Endothelial cell (in vitro differentiated cells): ENCODE measurements at regions not wholly inside any gene's neighbourhood (a gene's known extent, or its start where the extent isn't known, plus 50 kb on each side); places are given as distances from the start of the nearest gene placed in this dataset.

Source experiments
- DNase-seq: peaks from one replicate; pipeline ENCODE4 v3.0.0; 2021; ENCODE audit warnings: low spot score
- H3K27ac Mint-ChIP-seq: one replicate; pipeline ENCODE4 v1.8.0; 2021; ENCODE audit warnings: mixed read lengths, inconsistent platforms; ENCODE audit not compliant: unreplicated experiment
- H3K27me3 Mint-ChIP-seq: one replicate; pipeline ENCODE4 v1.8.0; 2021; ENCODE audit warnings: mild to moderate bottlenecking, moderate library complexity, mixed read lengths, inconsistent platforms; ENCODE audit not compliant: unreplicated experiment
- H3K36me3 Mint-ChIP-seq: one replicate; pipeline ENCODE4 v1.8.0; 2021; ENCODE audit warnings: mild to moderate bottlenecking, low read depth, mixed read lengths, inconsistent platforms; ENCODE audit not compliant: unreplicated experiment
- H3K4me1 Mint-ChIP-seq: one replicate; pipeline ENCODE4 v1.8.0; 2021; ENCODE audit warnings: mild to moderate bottlenecking, mixed read lengths, inconsistent platforms; ENCODE audit not compliant: unreplicated experiment
- H3K4me3 Mint-ChIP-seq: one replicate; pipeline ENCODE4 v1.8.0; 2021; ENCODE audit warnings: mild to moderate bottlenecking, mixed read lengths, inconsistent platforms; ENCODE audit not compliant: unreplicated experiment
- H3K9me3 Mint-ChIP-seq: one replicate; pipeline ENCODE4 v1.8.0; 2021; ENCODE audit warnings: mixed read lengths, inconsistent platforms; ENCODE audit not compliant: unreplicated experiment
- TF ChIP-seq, protein P1 (sequence below): fragments of 200-600 bp; sonication (generic); IDR thresholded peaks from one replicate; pipeline ENCODE4 v1.5.0; 2021; ENCODE audit warnings: antibody characterized with exemption; ENCODE audit not compliant: unreplicated experiment

GRCh38 chr5:6903934-6904333, 190.7 kb downstream of the TENT4A start:
- H3K4me1 Mint-ChIP-seq, result no peaks in the 10 kb centered on the region
- no peaks in the 10 kb centered on the region for H3K36me3 Mint-ChIP-seq
- no peak for DNase-seq
- H3K27me3 Mint-ChIP-seq, result peaks cover 3% of the 10 kb centered on the region
- no peak overlapping the region for H3K27ac Mint-ChIP-seq
- no peak overlapping the region for H3K4me3 Mint-ChIP-seq
- H3K9me3 Mint-ChIP-seq, result no peaks in the 10 kb centered on the region
- TF ChIP-seq, protein P1, sequence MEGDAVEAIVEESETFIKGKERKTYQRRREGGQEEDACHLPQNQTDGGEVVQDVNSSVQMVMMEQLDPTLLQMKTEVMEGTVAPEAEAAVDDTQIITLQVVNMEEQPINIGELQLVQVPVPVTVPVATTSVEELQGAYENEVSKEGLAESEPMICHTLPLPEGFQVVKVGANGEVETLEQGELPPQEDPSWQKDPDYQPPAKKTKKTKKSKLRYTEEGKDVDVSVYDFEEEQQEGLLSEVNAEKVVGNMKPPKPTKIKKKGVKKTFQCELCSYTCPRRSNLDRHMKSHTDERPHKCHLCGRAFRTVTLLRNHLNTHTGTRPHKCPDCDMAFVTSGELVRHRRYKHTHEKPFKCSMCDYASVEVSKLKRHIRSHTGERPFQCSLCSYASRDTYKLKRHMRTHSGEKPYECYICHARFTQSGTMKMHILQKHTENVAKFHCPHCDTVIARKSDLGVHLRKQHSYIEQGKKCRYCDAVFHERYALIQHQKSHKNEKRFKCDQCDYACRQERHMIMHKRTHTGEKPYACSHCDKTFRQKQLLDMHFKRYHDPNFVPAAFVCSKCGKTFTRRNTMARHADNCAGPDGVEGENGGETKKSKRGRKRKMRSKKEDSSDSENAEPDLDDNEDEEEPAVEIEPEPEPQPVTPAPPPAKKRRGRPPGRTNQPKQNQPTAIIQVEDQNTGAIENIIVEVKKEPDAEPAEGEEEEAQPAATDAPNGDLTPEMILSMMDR, result no peak

- H3K9me3 Mint-ChIP-seq, result no peaks in the 10 kb centered on the region
- no peak overlapping the region for H3K27ac Mint-ChIP-seq
- H3K36me3 Mint-ChIP-seq, result no peaks in the 10 kb centered on the region
- H3K4me3 Mint-ChIP-seq, result no peak overlapping the region
- peaks cover 3% of the 10 kb centered on the region for H3K27me3 Mint-ChIP-seq
- DNase-seq, result no peak
- TF ChIP-seq, protein P1, result no peak
- H3K4me1 Mint-ChIP-seq, result no peaks in the 10 kb centered on the region
Observed at GRCh38 chr5:6904860-6905259, 191.6 kb downstream of the TENT4A start.

GRCh38 chr5:6905423-6905822, 192.2 kb downstream of the TENT4A start:
- TF ChIP-seq, protein P1, result no peak
- no peak overlapping the region for H3K4me3 Mint-ChIP-seq
- no peak for DNase-seq
- H3K27me3 Mint-ChIP-seq, result peaks cover 3% of the 10 kb centered on the region
- H3K4me1 Mint-ChIP-seq, result no peaks in the 10 kb centered on the region
- H3K27ac Mint-ChIP-seq, result no peak overlapping the region
- no peaks in the 10 kb centered on the region for H3K9me3 Mint-ChIP-seq
- no peaks in the 10 kb centered on the region for H3K36me3 Mint-ChIP-seq

GRCh38 chr5:6905883-6906282, 192.7 kb downstream of the TENT4A start:
- DNase-seq, result no peak
- no peak overlapping the region for H3K4me3 Mint-ChIP-seq
- H3K4me1 Mint-ChIP-seq, result no peaks in the 10 kb centered on the region
- H3K27ac Mint-ChIP-seq, result no peak overlapping the region
- H3K9me3 Mint-ChIP-seq, result no peaks in the 10 kb centered on the region
- H3K36me3 Mint-ChIP-seq, result no peaks in the 10 kb centered on the region
- TF ChIP-seq, protein P1, result no peak
- H3K27me3 Mint-ChIP-seq, result peaks cover 3% of the 10 kb centered on the region

DNA sequence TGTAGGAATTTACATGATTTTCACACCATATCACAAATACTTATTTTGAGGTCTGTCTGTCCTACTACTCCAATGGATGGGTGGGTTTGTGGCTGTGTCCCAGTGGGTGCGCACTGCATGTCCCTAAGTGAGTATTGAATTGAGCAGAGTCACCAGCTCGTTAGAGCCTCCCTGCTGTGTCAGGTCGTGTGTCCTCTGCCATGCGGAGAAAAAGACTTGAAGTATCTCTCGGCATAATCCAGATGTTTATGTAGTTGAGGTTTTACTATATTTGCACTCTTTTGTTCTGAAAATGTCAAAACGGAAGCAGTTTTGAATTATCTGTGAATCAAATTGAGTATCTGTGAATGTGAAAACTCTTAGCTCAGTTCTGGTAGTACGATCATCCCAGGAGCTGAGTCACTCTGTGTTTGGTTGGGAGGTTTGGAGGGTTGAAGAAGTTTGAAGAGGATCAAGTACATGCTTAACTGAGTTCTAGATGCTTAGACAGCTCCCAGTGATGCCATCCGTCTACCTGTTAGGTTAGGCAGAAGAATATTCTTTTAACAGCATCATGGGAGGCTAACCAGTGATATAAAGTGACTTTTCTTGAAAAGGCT, 194.2 kb downstream of the TENT4A start:
- TF ChIP-seq, protein P1, result no peak
- Mint-ChIP-seq H3K27me3 (peaks cover 3% of the 10 kb centered on the region), H3K27ac (no peak overlapping the region), H3K9me3 (no peaks in the 10 kb centered on the region), H3K4me1 (no peaks in the 10 kb centered on the region), H3K36me3 (no peaks in the 10 kb centered on the region), H3K4me3 (no peak overlapping the region)
- no peak for DNase-seq
